Spleen (tissue), 7 donors: ENCODE measurements at regions not wholly inside any gene's neighbourhood (a gene's known extent, or its start where the extent isn't known, plus 50 kb on each side); places are given as distances from the start of the nearest gene placed in this dataset.

ENCODE experiments used
- CTCF ChIP-seq, 11 experiments: fragments of 200-600 bp in 7 of 11; fragments of 450-650 bp in 4 of 11; sonication (generic) in 4 of 11; IDR thresholded peaks in 8 of 11; conservative IDR thresholded peaks in 3 of 11; 1 replicate in 7 of 11; 2 replicates in 4 of 11; pipeline versions ENCODE4 v1.4.0 to v1.8.0; 2016 to 2021; ENCODE audit warnings: antibody characterized with exemption in 11 of 11, inconsistent platforms in 4 of 11, mild to moderate bottlenecking in 1 of 11
- POLR2A ChIP-seq, 3 donors: fragments of 450-650 bp; IDR thresholded peaks; one replicate each; pipeline ENCODE4 v1.5.1; 2017; ENCODE audit warnings: antibody characterized with exemption in 3 of 3, mild to moderate bottlenecking in 1 of 3
- POLR2AphosphoS5 ChIP-seq, 3 donors: sonication (generic); formaldehyde crosslinking; IDR thresholded peaks; one replicate each; pipeline ENCODE4 v1.5.1; 2017; ENCODE audit warnings: antibody characterized with exemption in 3 of 3
- donor health status: DM: no; HTN: no; CAD: no; lungs with moderate emphysema.
- donor health status: DM: no; HTN: no; CAD: no.
- donor health status: DM: no; HTN: no; CAD: no.

- TF ChIP-seq CTCF (IDR thresholded peaks at IDR 0.05 in 8 of 11, conservative IDR thresholded peaks at IDR 0.05 in 3 of 11) (no peak), POLR2AphosphoS5 (IDR thresholded peaks at IDR 0.05) (no peak), POLR2A (IDR thresholded peaks at IDR 0.05) (no peak)
Measured at GRCh38 chr14:65177551-65177950, 75.2 kb upstream of the MAX start.
